Motor neuron (in vitro differentiated cells): ENCODE measurements at regions not wholly inside any gene's neighbourhood (a gene's known extent, or its start where the extent isn't known, plus 50 kb on each side); places are given as distances from the start of the nearest gene placed in this dataset.

Source experiments
- ATAC-seq, 8 experiments: fragments of 200-7000 bp; cut with Tn5 transposase; replicated peaks in 6 of 8; 2 replicates each; pipeline ENCODE4 v1.8.0; 2021; ENCODE audit warnings: mild to moderate bottlenecking in 8 of 8, moderate library complexity in 8 of 8
- H3K27ac ChIP-seq, 2 donors: fragments of 250-450 bp; sonication (Bioruptor Pico); 2 replicates each; pipeline ENCODE4 v1.9.0; 2021; ENCODE audit warnings: antibody characterized with exemption in 2 of 2, mild to moderate bottlenecking in 2 of 2, moderate library complexity in 1 of 2
- H3K4me1 ChIP-seq, 2 donors: fragments of 250-450 bp; sonication (Bioruptor Pico); replicated peaks in 1 of 2; 2 replicates each; pipeline ENCODE4 v1.6.1; 2021; ENCODE audit warnings: antibody characterized with exemption in 2 of 2, mild to moderate bottlenecking in 2 of 2, moderate library complexity in 1 of 2
- H3K4me3 ChIP-seq, 5 donors: fragments of 250-450 bp; sonication (Bioruptor Pico); 2 replicates each; pipeline ENCODE4 v1.9.0; 2021; ENCODE audit warnings: antibody characterized with exemption in 5 of 5, mild to moderate bottlenecking in 5 of 5, moderate library complexity in 4 of 5
- WGBS, 10 experiments: fragments of 450-650 bp; shearing (Covaris generic); methylation state at CpG; one replicate each; pipeline ENCODE4 v1.0.0; 2022; 5-methylcytosine and 5-hydroxymethylcytosine counted together
- in situ Hi-C, 9 experiments: fragments of 400-800 bp; cut with MboI; loops; one replicate each; pipeline ENCODE4 v1.15.0; 2021; ENCODE audit warnings: low sequenced_read_pairs in 9 of 9, low pct_unique_long_range_greater_than_20kb in 2 of 9; ENCODE audit not compliant: unreplicated experiment in 9 of 9

- H3K4me1 ChIP-seq, result no peaks in the 10 kb centered on the region
- in situ Hi-C loops, result no loop called here
- no peak overlapping the region for H3K27ac ChIP-seq
- WGBS, 10 experiments, result 67 to 100% (median 82%) methylated on average over 1 of the region's 1 CpG; no CpG with 5 or more reads in 4 of the 10 experiments
- H3K4me3 ChIP-seq, result no peak overlapping the region
- no peak for ATAC-seq
Observed at GRCh38 chr6:129967427-129967826, 51.0 kb upstream of the L3MBTL3 start.

- Histone ChIP-seq H3K4me1 (no peaks in the 10 kb centered on the region), H3K4me3 (no peak overlapping the region), H3K27ac (no peak overlapping the region)
- no peak for ATAC-seq
- in situ Hi-C loops, result no loop called here
- WGBS, 10 experiments, result 64 to 100% (median 90%) methylated on average over 1 to 2 of the region's 2 CpGs; no CpG with 5 or more reads in 3 of the 10 experiments
Observed at GRCh38 chr6:129966125-129966524, 52.3 kb upstream of the L3MBTL3 start.

DNA sequence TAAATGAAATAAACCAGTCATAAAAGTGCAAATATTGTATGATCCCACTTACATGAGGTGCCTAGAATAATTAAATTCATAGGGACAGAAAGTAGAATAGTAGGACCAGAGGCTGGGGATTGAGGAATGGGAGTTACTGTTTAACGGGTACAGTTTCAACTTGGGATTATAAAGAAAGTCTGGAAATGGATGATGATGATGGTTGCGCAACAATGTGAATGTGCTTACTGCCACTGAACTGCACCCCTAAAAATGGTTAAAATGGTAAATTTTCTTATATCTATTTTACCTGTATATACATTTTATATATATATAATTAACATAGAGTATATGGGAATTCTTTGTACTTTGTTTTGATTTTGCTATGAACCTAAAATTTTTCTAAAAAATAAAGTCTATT, 53.3 kb upstream of the L3MBTL3 start:
- no peaks in the 10 kb centered on the region for H3K4me1 ChIP-seq
- no peak overlapping the region for H3K4me3 ChIP-seq
- no peak overlapping the region for H3K27ac ChIP-seq
- in situ Hi-C loops, result no loop called here
- 81 to 100% (median 100%) methylated on average over 1 to 2 of the region's 2 CpGs; no CpG with 5 or more reads in 1 of the 10 experiments for WGBS, 10 experiments
- no peak for ATAC-seq

DNA sequence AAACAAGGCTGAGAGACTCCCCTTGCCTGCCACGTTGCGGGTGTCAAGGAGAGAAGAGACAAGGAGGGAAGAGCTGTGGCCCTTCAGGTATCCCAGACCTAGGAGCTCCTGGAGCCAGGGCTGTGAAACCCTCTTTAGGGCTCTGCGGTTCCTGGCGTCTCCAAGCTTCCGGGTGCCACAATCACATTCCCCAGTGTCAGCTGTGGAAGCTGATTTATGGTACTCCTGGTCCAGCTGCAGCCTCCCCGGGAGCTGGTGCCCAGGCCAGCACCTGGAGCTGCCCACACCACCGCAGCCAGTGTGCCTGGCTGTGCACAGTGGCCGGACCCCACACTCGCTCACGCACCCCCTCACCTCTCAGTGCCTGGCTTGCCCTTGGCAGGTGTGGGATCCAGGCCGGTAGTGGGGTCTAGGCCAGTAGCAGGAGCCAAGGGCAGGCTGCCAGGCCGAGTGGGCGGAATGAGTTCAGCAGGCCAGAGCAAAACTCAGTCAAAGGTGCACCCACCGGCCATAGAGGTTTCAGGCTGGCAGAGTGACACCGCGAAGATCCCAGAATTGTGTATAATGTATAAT, 58.9 kb upstream of the L3MBTL3 start:
- Histone ChIP-seq H3K4me1 (no peaks in the 10 kb centered on the region), H3K4me3 (no peak overlapping the region), H3K27ac (no peak overlapping the region)
- WGBS, 10 experiments, result 80 to 100% (median 96%) methylated on average over 1 to 6 of the region's 16 CpGs; no CpG with 5 or more reads in 2 of the 10 experiments
- ATAC-seq, result no peak
- in situ Hi-C loops, result no loop called here

DNA sequence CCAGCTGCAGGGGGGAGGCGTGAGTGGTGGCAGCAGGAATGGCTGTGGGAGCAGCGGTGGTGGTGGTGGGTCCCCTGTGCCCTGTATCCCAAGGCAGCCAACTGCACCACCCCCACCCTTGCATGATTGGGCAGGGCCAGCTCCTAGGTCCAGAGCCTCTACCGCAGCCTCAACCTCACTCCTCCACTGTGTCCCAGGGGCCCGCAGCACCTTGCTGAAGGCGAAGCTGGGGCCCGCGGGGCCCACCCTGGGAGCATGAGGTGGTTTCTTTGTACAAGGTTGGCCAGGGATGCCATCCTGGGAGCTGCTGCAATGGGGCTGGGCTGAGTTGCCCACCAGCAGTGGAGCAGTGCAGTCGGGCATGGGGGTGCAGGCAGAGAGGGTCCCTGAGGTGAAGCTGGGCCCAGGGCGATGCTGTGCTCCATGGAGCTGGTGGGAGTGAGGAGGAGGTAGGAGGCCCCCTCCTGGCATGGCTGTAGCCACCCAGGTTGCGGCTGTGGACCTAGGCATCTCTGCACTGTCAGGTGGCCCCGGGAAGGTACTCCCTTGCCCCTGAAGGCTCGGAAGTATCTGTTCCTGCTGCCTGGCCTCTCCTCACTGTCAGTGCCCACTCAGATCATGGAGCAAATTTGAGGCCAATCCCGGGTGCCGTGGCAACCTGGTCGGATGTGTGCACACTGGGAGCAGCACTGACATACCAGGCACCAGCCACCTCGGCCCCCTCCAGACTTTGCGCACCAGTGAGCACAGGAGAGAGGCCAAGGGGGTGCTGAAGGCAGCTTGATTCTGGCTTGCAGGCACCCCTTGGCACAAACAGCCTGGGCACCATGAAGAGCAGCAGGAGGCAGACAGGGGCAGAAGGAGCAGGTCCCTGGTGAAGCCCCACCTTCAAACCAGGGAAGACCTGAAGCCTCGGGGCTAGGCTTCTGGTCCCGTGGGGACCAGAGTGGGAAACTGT, 60.2 kb upstream of the L3MBTL3 start:
- Histone ChIP-seq H3K27ac (no peak overlapping the region), H3K4me3 (no peak overlapping the region), H3K4me1 (no peaks in the 10 kb centered on the region)
- WGBS, 10 experiments, result 0 to 90% (median 52%) methylated on average over 1 to 5 of the region's 19 CpGs; no CpG with 5 or more reads in 3 of the 10 experiments
- ATAC-seq, result no peak
- in situ Hi-C loops, result no loop called here

DNA sequence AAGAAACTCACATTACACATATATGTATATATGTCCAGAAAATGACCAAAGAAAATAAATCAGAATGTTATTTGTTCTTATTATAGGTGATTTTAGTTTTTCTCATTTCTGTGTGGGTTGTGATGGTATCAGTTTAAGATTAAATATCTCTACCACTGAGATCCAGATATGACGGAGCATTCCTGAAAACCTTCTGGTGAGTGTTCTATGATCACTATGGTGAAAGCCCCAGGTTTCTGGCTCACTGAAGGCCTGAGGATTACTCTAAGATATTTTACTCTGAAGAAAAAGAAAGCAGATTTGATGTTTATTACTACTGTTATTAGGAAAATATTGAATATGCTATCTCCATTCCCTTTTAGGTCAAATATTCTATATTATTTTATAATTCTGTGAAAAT, 62.8 kb upstream of the L3MBTL3 start:
- H3K4me1 ChIP-seq, result no peaks in the 10 kb centered on the region
- ATAC-seq, result no peak
- H3K27ac ChIP-seq, result no peak overlapping the region
- 67 to 100% (median 92%) methylated on average over 1 of the region's 1 CpG; no CpG with 5 or more reads in 3 of the 10 experiments for WGBS, 10 experiments
- no peak overlapping the region for H3K4me3 ChIP-seq
- in situ Hi-C loops, result no loop called here

DNA sequence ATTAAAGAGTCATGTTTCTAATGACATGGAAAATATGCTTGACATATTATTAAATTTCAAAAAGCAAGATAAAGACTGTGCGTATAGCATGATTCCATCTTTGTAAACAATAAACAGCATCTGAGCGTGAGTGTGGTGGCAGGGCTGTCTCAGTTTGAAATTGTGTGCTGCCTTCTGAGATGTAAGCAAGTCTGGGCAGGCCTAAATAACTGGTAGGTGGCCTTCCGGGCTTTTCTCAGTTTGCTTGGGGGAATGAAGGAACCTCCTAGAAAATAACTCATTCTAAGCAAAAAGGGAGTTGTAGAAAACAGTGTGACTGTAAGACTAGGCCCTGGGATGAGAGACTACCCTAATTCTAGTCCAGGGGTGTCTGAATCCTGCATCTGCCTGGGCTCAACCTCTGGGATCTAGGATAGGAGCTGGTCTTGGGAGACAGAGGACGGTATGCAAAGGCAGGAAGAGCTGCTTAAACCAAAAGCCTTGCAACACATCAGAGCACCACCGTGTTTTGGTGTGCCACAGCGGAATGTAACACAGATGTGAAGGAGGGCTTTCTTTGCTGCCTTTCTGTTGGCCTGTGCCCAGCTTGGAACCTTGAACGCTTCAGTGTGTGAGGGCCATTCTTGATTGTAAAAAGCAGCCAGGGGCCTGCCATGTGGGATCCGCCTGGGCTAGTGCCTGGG, 63.5 kb upstream of the L3MBTL3 start:
- Histone ChIP-seq H3K4me1 (no peaks in the 10 kb centered on the region), H3K4me3 (no peak overlapping the region), H3K27ac (no peak overlapping the region)
- 50 to 100% (median 74%) methylated on average over 1 to 6 of the region's 8 CpGs for WGBS, 10 experiments
- in situ Hi-C loops, result no loop called here
- ATAC-seq, result no peak

DNA sequence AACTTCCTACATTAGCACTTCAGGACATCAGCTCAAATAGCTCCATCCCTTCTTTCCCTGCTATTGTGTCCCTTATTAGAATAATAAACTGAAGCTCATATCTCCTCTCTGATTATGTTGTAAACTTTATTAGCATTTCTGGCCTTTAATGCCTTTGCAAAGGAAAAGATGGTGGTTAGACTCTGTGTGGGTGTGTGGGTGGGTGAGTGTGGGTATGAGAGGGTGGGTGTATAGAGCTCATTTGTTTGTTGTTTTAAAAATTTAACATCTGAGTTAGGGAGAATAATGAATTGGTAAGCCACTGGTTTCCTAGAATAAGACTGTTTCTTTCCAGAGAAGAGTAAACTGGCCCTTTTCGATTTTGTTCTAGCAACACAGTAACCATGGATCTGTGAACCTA, 70.6 kb upstream of the L3MBTL3 start:
- H3K27ac ChIP-seq, result no peak overlapping the region
- 83 to 100% (median 100%) methylated on average over 1 of the region's 1 CpG; no CpG with 5 or more reads in 4 of the 10 experiments for WGBS, 10 experiments
- in situ Hi-C loops, result no loop called here
- H3K4me1 ChIP-seq, result no peaks in the 10 kb centered on the region
- H3K4me3 ChIP-seq, result no peak overlapping the region
- no peak for ATAC-seq

DNA sequence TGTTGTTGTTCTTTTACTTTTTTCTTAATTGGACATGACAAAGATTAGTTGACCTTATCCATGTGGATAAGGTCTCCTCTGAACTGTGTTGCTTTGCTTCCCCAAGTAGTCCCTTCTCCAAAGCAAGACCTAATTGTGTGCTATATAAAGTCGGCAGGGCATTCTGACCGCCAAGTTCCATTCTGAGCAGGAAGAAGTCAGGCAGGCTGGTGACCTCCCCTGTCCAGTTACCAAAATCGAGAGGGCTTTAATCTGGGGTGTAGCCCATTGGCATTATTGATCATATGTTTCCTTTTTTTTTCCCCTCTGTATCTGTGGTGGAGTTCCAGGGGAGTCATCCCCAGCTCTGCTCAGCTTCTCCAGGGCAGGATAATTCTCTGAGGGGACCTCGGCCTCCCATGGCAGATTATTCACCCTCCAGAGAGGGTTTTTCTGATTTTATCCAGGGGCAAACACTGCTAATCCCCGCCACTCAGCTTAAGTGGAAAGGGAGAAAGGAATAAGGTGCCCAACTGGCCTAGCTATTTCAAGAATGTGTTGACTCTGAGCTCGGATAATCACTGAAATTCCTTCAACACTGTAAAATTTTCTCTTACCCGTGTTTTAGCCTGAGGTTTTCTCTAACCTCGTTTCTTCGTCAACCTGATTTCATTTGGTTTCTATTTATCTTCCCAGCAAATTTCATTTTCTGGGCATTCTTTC, 71.8 kb upstream of the L3MBTL3 start:
- no peaks in the 10 kb centered on the region for H3K4me1 ChIP-seq
- WGBS, 10 experiments, result 60 to 85% (median 76%) methylated on average over 4 to 9 of the region's 9 CpGs
- ATAC-seq, result no peak
- no peak overlapping the region for H3K4me3 ChIP-seq
- in situ Hi-C loops, result no loop called here
- H3K27ac ChIP-seq, result no peak overlapping the region

GRCh38 chr6:129943637-129944271, 74.6 kb upstream of the L3MBTL3 start:
- H3K27ac ChIP-seq, result no peak overlapping the region
- no peak overlapping the region for H3K4me3 ChIP-seq
- no peaks in the 10 kb centered on the region for H3K4me1 ChIP-seq
- no peak for ATAC-seq
- in situ Hi-C loops, result no loop called here
- WGBS, 10 experiments, result 52 to 100% (median 92%) methylated on average over 1 to 11 of the region's 11 CpGs

- ATAC-seq, result no peak
- no peak overlapping the region for H3K27ac ChIP-seq
- 60 to 100% (median 71%) methylated on average over 1 to 6 of the region's 6 CpGs; no CpG with 5 or more reads in 3 of the 10 experiments for WGBS, 10 experiments
- no peaks in the 10 kb centered on the region for H3K4me1 ChIP-seq
- in situ Hi-C loops, result no loop called here
- no peak overlapping the region for H3K4me3 ChIP-seq
Observed at GRCh38 chr6:129940454-129941195, 77.8 kb upstream of the L3MBTL3 start.
